Endodermal cell (in vitro differentiated cells): ENCODE measurements at regions not wholly inside any gene's neighbourhood (a gene's known extent, or its start where the extent isn't known, plus 50 kb on each side); places are given as distances from the start of the nearest gene placed in this dataset.
A peak's percentile ranks its signal among the peaks of the same experiment; 100 is the strongest.

ENCODE experiments used
- DNase-seq: peaks from one replicate; pipeline ENCODE4 v3.0.0-alpha.2; 2017
- H3K27ac ChIP-seq: 2 replicates; pipeline ENCODE4 v1.5.1; 2013; ENCODE audit warnings: mild to moderate bottlenecking, low read depth, low read length, moderate library complexity
- H3K27me3 ChIP-seq: 2 replicates; pipeline ENCODE4 v1.6.1; 2013; ENCODE audit warnings: mild to moderate bottlenecking, low read length, moderate library complexity; ENCODE audit not compliant: insufficient read depth, control insufficient read depth, poor library complexity, severe bottlenecking
- H3K36me3 ChIP-seq: 2 replicates; pipeline ENCODE4 v1.7.0; 2013; ENCODE audit warnings: mild to moderate bottlenecking, low read length, moderate library complexity; ENCODE audit not compliant: control insufficient read depth, insufficient read depth
- H3K4me1 ChIP-seq: one replicate; pipeline ENCODE4 v1.7.0; 2013; ENCODE audit warnings: low read length; ENCODE audit not compliant: control insufficient read depth, insufficient read depth
- H3K4me3 ChIP-seq: 2 replicates; pipeline ENCODE4 v1.5.1; 2013; ENCODE audit warnings: mild to moderate bottlenecking, low read length, moderate library complexity
- H3K9ac ChIP-seq: 2 replicates; pipeline ENCODE4 v1.6.1; 2013; ENCODE audit warnings: mild to moderate bottlenecking, low read length, moderate library complexity; ENCODE audit not compliant: poor library complexity, severe bottlenecking; ENCODE audit errors: extremely low read depth
- H3K9me3 ChIP-seq: 2 replicates; pipeline ENCODE4 v1.6.1; 2013; ENCODE audit warnings: mild to moderate bottlenecking, low read length, moderate library complexity; ENCODE audit not compliant: control insufficient read depth
- H3K27ac Mint-ChIP-seq: 2 replicates; pipeline ENCODE4 v1.8.0; 2020; ENCODE audit warnings: mixed read lengths
- H3K27me3 Mint-ChIP-seq: 2 replicates; pipeline ENCODE4 v1.8.0; 2021; ENCODE audit warnings: mild to moderate bottlenecking, mixed read lengths; ENCODE audit not compliant: insufficient read depth
- H3K36me3 Mint-ChIP-seq: 2 replicates; pipeline ENCODE4 v1.8.0; 2020; ENCODE audit warnings: low read depth, mixed read lengths
- H3K4me1 Mint-ChIP-seq: 2 replicates; pipeline ENCODE4 v1.8.0; 2020; ENCODE audit warnings: mixed read lengths
- H3K4me3 Mint-ChIP-seq: 2 replicates; pipeline ENCODE4 v1.8.0; 2020; ENCODE audit warnings: mild to moderate bottlenecking, moderate library complexity, mixed read lengths
- H3K9me3 Mint-ChIP-seq: 2 replicates; pipeline ENCODE4 v1.8.0; 2020; ENCODE audit warnings: mild to moderate bottlenecking, mixed read lengths
- WGBS, 2 experiments: methylation state at CpG; one replicate each; pipeline versions ENCODE4 v1.1.5 to v1.1.7; 2013; ENCODE audit warnings: missing lambda C conversion rate in 2 of 2, mixed read lengths in 1 of 2; ENCODE audit not compliant: insufficient coverage in 1 of 2, insufficient read length in 1 of 2; 5-methylcytosine and 5-hydroxymethylcytosine counted together
- TF ChIP-seq, protein P1 (sequence below): fragments of 200-600 bp; sonication (generic); conservative IDR thresholded peaks from 2 replicates; pipeline ENCODE4 v1.5.0; 2021; ENCODE audit warnings: antibody characterized with exemption, mild to moderate bottlenecking

- DNase-seq: no peak
- Histone ChIP-seq H3K4me1 (no peaks in the 10 kb centered on the region), H3K27me3 (no peaks in the 10 kb centered on the region), H3K9me3 (no peaks in the 10 kb centered on the region), H3K9ac (no peak overlapping the region), H3K36me3 (no peaks in the 10 kb centered on the region), H3K27ac (no peak overlapping the region), H3K4me3 (no peak overlapping the region)
- no peak overlapping the region for H3K4me3 Mint-ChIP-seq
- H3K27ac Mint-ChIP-seq: no peak overlapping the region
- TF ChIP-seq, protein P1, sequence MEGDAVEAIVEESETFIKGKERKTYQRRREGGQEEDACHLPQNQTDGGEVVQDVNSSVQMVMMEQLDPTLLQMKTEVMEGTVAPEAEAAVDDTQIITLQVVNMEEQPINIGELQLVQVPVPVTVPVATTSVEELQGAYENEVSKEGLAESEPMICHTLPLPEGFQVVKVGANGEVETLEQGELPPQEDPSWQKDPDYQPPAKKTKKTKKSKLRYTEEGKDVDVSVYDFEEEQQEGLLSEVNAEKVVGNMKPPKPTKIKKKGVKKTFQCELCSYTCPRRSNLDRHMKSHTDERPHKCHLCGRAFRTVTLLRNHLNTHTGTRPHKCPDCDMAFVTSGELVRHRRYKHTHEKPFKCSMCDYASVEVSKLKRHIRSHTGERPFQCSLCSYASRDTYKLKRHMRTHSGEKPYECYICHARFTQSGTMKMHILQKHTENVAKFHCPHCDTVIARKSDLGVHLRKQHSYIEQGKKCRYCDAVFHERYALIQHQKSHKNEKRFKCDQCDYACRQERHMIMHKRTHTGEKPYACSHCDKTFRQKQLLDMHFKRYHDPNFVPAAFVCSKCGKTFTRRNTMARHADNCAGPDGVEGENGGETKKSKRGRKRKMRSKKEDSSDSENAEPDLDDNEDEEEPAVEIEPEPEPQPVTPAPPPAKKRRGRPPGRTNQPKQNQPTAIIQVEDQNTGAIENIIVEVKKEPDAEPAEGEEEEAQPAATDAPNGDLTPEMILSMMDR: no peak
- H3K36me3 Mint-ChIP-seq: no peaks in the 10 kb centered on the region
- peaks cover 16% of the 10 kb centered on the region for H3K9me3 Mint-ChIP-seq
- peaks cover 1% of the 10 kb centered on the region for H3K27me3 Mint-ChIP-seq
- no peaks in the 10 kb centered on the region for H3K4me1 Mint-ChIP-seq
Measured at GRCh38 chr4:155017426-155017825, 191.0 kb upstream of the NPY2R start.

- Histone ChIP-seq H3K4me3 (no peak overlapping the region), H3K9me3 (no peaks in the 10 kb centered on the region), H3K27me3 (no peaks in the 10 kb centered on the region), H3K4me1 (no peaks in the 10 kb centered on the region), H3K36me3 (no peaks in the 10 kb centered on the region), H3K9ac (no peak overlapping the region), H3K27ac (no peak overlapping the region)
- TF ChIP-seq, protein P1: peak; percentile 96
- Mint-ChIP-seq H3K4me1 (peaks cover 3% of the 10 kb centered on the region), H3K9me3 (peaks cover 15% of the 10 kb centered on the region), H3K36me3 (no peaks in the 10 kb centered on the region), H3K27me3 (peaks cover 5% of the 10 kb centered on the region), H3K27ac (no peak overlapping the region), H3K4me3 (no peak overlapping the region)
- 32 to 34% methylated on average over 5 to 10 of the region's 10 CpGs for WGBS, 2 experiments
- DNase-seq: peak; percentile 94
Measured at GRCh38 chr4:155025762-155026457, 182.5 kb upstream of the NPY2R start.

GRCh38 chr4:155026715-155027114, 181.7 kb upstream of the NPY2R start:
- no peaks in the 10 kb centered on the region for H3K36me3 ChIP-seq
- H3K27ac ChIP-seq: no peak overlapping the region
- H3K4me1 ChIP-seq: no peaks in the 10 kb centered on the region
- Mint-ChIP-seq H3K27me3 (peaks cover 5% of the 10 kb centered on the region), H3K27ac (no peak overlapping the region), H3K4me1 (peaks cover 3% of the 10 kb centered on the region), H3K9me3 (peaks cover 8% of the 10 kb centered on the region), H3K36me3 (no peaks in the 10 kb centered on the region), H3K4me3 (no peak overlapping the region)
- no peak overlapping the region for H3K9ac ChIP-seq
- TF ChIP-seq, protein P1: no peak
- DNase-seq: no peak
- 94 to 100% methylated on average over 5 to 6 of the region's 6 CpGs for WGBS, 2 experiments
- H3K9me3 ChIP-seq: no peaks in the 10 kb centered on the region
- no peaks in the 10 kb centered on the region for H3K27me3 ChIP-seq
- H3K4me3 ChIP-seq: no peak overlapping the region
